Activated T-helper 2 cell treated with anti-CD3 and anti-CD28 coated beads, Interferon-gamma antibody, Interleukin-2, Interleukin-4, amounts not matched to agents 10 μg/mL and 5 μg/mL and 100 μg/mL, durations not matched to agents 14 hours and 24 hours and 36 hours (primary cell): ENCODE measurements at regions not wholly inside any gene's neighbourhood (a gene's known extent, or its start where the extent isn't known, plus 50 kb on each side); places are given as distances from the start of the nearest gene placed in this dataset.

ENCODE experiments used
- DNase-seq: peaks from one replicate; pipeline ENCODE4 v3.0.0; 2021; ENCODE audit warnings: low spot score
- H3K27ac Mint-ChIP-seq: one replicate; pipeline ENCODE4 v1.8.0; 2021; ENCODE audit warnings: mixed read lengths
- H3K27me3 Mint-ChIP-seq: one replicate; pipeline ENCODE4 v1.8.0; 2021; ENCODE audit warnings: low read depth, mixed read lengths
- H3K36me3 Mint-ChIP-seq: one replicate; pipeline ENCODE4 v1.8.0; 2021; ENCODE audit warnings: low read depth, mixed read lengths
- H3K4me1 Mint-ChIP-seq: one replicate; pipeline ENCODE4 v1.8.0; 2021; ENCODE audit warnings: low read depth, mixed read lengths
- H3K4me3 Mint-ChIP-seq: one replicate; pipeline ENCODE4 v1.8.0; 2021; ENCODE audit warnings: low read depth, mild to moderate bottlenecking, moderate library complexity, mixed read lengths
- H3K9me3 Mint-ChIP-seq: one replicate; pipeline ENCODE4 v1.8.0; 2021; ENCODE audit warnings: mixed read lengths
- intact Hi-C: fragments of 100-400 bp; cut with micrococcal nuclease; formaldehyde crosslinking; loops from one replicate; pipeline ENCODE4 v1.15.1; 2023

- intact Hi-C loops, result no loop called here
- H3K27me3 Mint-ChIP-seq, result no peaks in the 10 kb centered on the region
- H3K36me3 Mint-ChIP-seq, result no peaks in the 10 kb centered on the region
- H3K9me3 Mint-ChIP-seq, result no peaks in the 10 kb centered on the region
- no peaks in the 10 kb centered on the region for H3K4me1 Mint-ChIP-seq
- H3K27ac Mint-ChIP-seq, result no peak overlapping the region
- no peak overlapping the region for H3K4me3 Mint-ChIP-seq
- no peak for DNase-seq
Measured at GRCh38 chr22:49201046-49201970, 626.4 kb downstream of the BRD1 start.

DNA sequence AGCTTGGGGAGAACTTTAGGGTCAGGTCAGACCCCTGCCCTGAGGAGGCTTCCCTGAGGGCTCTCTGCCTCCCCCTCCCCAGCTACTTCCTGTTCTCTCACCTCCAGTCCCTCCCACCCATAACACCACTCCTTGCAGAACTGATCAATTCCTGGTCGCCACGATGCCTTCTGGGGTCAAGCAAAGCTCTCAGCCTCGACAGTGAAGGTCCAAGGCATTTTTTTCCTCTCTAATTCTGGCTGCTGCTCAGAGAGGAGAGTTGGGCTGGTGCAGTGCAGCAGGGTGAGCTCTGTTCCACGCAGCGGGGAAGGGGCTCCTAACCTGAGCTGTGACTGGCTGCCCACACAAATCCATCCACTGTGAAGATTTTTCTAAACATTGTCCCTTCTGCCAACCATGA is 628.4 kb downstream of the BRD1 start:
- DNase-seq, result no peak
- Mint-ChIP-seq H3K9me3 (no peaks in the 10 kb centered on the region), H3K4me3 (no peak overlapping the region), H3K27ac (no peak overlapping the region), H3K36me3 (no peaks in the 10 kb centered on the region), H3K27me3 (no peaks in the 10 kb centered on the region), H3K4me1 (no peaks in the 10 kb centered on the region)
- intact Hi-C loops, result no loop called here

DNA sequence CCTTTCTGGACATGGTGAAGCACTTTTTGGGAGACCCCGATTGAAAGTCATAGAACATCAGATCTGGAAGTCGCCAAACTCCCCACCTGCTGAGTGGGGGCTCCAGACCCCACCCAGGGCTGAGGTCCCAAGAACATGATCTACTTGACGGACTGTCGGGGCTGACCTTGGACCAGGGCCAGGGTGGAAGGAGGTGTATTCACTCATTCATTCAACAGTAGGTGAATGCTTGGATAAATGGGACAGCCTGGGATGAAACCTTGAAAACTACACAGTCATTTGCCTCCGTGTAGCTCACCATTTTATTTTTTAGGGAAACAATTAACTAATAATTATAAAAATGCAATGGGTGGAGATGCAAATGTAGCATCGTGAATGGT is 629.0 kb downstream of the BRD1 start:
- no peak overlapping the region for H3K27ac Mint-ChIP-seq
- no peak overlapping the region for H3K4me3 Mint-ChIP-seq
- no peaks in the 10 kb centered on the region for H3K9me3 Mint-ChIP-seq
- H3K4me1 Mint-ChIP-seq, result no peaks in the 10 kb centered on the region
- DNase-seq, result no peak
- H3K27me3 Mint-ChIP-seq, result no peaks in the 10 kb centered on the region
- no peaks in the 10 kb centered on the region for H3K36me3 Mint-ChIP-seq
- intact Hi-C loops, result no loop called here

DNA sequence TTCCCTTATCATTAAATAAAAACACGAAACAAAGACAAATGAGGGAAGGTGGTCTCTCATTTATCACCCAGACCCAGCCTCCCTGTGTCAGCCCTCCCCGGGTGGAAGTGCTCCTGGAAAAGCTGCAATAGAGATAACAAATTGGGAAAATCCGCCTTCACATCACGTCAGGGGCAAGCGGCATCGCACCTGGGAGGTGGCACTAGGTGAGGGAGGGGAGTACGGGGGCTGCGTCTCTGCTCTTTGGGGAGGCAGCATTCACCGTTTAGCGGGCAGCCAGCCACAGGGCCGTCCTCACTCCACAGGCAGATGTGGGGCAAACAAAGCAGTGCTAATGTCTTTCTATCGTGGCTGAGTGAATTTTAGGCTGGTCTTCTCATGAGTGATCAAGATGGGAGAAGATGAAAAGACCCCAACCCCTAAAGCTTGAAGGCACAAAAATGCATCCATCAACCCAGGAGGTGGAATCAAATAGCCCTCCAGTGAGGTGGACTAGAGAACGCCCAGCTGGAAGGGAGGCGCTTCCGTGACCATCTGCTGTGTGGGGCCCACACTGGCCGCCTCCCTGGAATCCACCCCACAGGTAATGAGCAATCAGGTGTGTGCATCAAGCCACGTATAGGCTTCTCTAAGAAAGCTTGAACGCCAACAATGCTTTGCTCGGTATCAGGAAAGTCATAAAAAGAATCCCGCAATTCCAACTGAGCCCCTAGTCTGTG is 629.5 kb downstream of the BRD1 start:
- no peaks in the 10 kb centered on the region for H3K4me1 Mint-ChIP-seq
- no peaks in the 10 kb centered on the region for H3K36me3 Mint-ChIP-seq
- H3K27me3 Mint-ChIP-seq, result no peaks in the 10 kb centered on the region
- H3K4me3 Mint-ChIP-seq, result no peak overlapping the region
- no peak for DNase-seq
- intact Hi-C loops, result no loop called here
- no peak overlapping the region for H3K27ac Mint-ChIP-seq
- H3K9me3 Mint-ChIP-seq, result no peaks in the 10 kb centered on the region

GRCh38 chr22:49197505-49197904 is 630.2 kb downstream of the BRD1 start:
- no peak overlapping the region for H3K4me3 Mint-ChIP-seq
- DNase-seq, result no peak
- no peaks in the 10 kb centered on the region for H3K36me3 Mint-ChIP-seq
- H3K27ac Mint-ChIP-seq, result no peak overlapping the region
- no peaks in the 10 kb centered on the region for H3K9me3 Mint-ChIP-seq
- intact Hi-C loops, result no loop called here
- H3K27me3 Mint-ChIP-seq, result no peaks in the 10 kb centered on the region
- H3K4me1 Mint-ChIP-seq, result no peaks in the 10 kb centered on the region

DNA sequence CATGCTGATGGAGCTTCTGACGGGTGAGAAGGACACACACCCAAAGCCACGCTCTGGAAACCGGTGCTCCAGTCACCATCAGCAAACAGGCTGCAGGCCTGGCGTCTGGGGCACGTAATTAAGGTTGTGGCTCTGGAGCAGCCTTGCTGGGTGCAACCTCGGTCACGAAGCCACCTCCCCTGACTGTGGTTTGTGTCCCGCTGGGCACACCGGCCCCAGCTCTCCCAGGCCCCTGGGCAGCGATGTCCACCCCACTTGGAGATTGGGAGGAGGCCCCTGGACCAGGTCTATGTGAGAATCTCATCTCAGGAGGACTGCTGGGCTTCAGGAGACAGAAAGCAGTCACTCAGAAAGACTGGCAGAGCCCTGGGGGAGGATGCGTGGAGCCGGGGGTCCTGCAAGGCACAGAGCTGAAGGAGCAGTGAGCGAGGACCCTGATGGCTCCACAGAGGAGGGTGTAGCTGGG is 631.6 kb downstream of the BRD1 start:
- no peak overlapping the region for H3K27ac Mint-ChIP-seq
- H3K27me3 Mint-ChIP-seq, result no peaks in the 10 kb centered on the region
- no peaks in the 10 kb centered on the region for H3K4me1 Mint-ChIP-seq

DNA sequence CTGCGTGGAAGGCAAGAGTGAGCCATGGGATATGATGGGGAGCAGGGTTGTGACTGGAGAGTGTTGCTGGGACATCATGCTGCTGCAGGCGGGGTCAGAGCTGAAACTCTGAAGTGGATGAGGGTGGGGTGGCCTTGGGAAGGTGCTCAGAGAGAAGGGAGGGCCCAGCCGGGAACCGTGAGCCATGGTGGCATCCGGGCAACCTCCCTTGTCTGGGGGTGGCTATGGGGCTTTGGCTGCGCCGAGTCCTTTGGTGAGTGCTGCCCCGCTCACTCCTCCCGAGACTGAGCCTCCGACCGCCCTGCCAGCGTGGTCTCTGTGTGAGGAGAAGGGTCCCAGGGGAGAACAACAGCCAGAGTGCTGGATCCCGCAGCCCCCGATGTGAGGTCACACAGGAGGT is 632.0 kb downstream of the BRD1 start:
- no peak for DNase-seq
- H3K36me3 Mint-ChIP-seq, result no peaks in the 10 kb centered on the region
- H3K4me1 Mint-ChIP-seq, result no peaks in the 10 kb centered on the region
- intact Hi-C loops, result no loop called here
- no peak overlapping the region for H3K4me3 Mint-ChIP-seq
- no peaks in the 10 kb centered on the region for H3K27me3 Mint-ChIP-seq
- no peak overlapping the region for H3K27ac Mint-ChIP-seq
- H3K9me3 Mint-ChIP-seq, result no peaks in the 10 kb centered on the region

More for the DNA sequence above, 631.6 kb downstream of the BRD1 start:
- no peak overlapping the region for H3K4me3 Mint-ChIP-seq
- no peaks in the 10 kb centered on the region for H3K9me3 Mint-ChIP-seq
- H3K36me3 Mint-ChIP-seq, result no peaks in the 10 kb centered on the region
- DNase-seq, result no peak
- intact Hi-C loops, result no loop called here

- no peak overlapping the region for H3K27ac Mint-ChIP-seq
- intact Hi-C loops, result no loop called here
- H3K9me3 Mint-ChIP-seq, result no peaks in the 10 kb centered on the region
- no peak for DNase-seq
- no peaks in the 10 kb centered on the region for H3K36me3 Mint-ChIP-seq
- no peaks in the 10 kb centered on the region for H3K4me1 Mint-ChIP-seq
- H3K27me3 Mint-ChIP-seq, result no peaks in the 10 kb centered on the region
- H3K4me3 Mint-ChIP-seq, result no peak overlapping the region
Measured at GRCh38 chr22:49193901-49194465, 633.7 kb downstream of the BRD1 start.

DNA sequence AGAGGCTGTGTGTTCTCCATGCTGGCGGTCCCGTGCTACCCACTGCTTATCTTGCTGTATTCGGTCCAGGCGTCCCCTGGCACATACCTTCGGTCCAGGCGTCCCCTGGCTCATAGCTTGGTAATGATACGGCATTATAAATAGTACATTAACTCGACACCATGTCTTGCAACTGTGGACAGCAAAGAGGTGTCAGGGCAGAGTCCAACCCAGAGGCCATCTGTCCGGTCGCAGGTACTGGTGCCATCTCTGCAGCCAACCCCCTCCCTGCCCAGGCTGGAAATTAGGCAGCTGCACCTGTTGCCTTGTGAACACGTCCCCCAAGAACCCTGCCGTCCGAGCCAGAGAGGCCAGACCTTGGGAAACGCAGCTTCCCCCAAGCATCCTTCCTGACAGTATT is 634.3 kb downstream of the BRD1 start:
- DNase-seq, result no peak
- Mint-ChIP-seq H3K9me3 (no peaks in the 10 kb centered on the region), H3K36me3 (no peaks in the 10 kb centered on the region), H3K4me3 (no peak overlapping the region), H3K4me1 (no peaks in the 10 kb centered on the region), H3K27me3 (no peaks in the 10 kb centered on the region), H3K27ac (no peak overlapping the region)
- intact Hi-C loops, result no loop called here

GRCh38 chr22:49192857-49193250 is 634.8 kb downstream of the BRD1 start:
- no peaks in the 10 kb centered on the region for H3K36me3 Mint-ChIP-seq
- no peaks in the 10 kb centered on the region for H3K4me1 Mint-ChIP-seq
- H3K27ac Mint-ChIP-seq, result no peak overlapping the region
- no peaks in the 10 kb centered on the region for H3K27me3 Mint-ChIP-seq
- intact Hi-C loops, result no loop called here
- H3K9me3 Mint-ChIP-seq, result no peaks in the 10 kb centered on the region
- no peak overlapping the region for H3K4me3 Mint-ChIP-seq
- no peak for DNase-seq

- Mint-ChIP-seq H3K4me1 (no peaks in the 10 kb centered on the region), H3K4me3 (no peak overlapping the region), H3K9me3 (no peaks in the 10 kb centered on the region), H3K27ac (no peak overlapping the region), H3K27me3 (no peaks in the 10 kb centered on the region), H3K36me3 (no peaks in the 10 kb centered on the region)
- intact Hi-C loops, result no loop called here
- no peak for DNase-seq
Measured at GRCh38 chr22:49192180-49192856, 635.4 kb downstream of the BRD1 start.

GRCh38 chr22:49191506-49191980 is 636.1 kb downstream of the BRD1 start:
- Mint-ChIP-seq H3K9me3 (no peaks in the 10 kb centered on the region), H3K4me1 (no peaks in the 10 kb centered on the region), H3K27me3 (no peaks in the 10 kb centered on the region), H3K4me3 (no peak overlapping the region), H3K27ac (no peak overlapping the region), H3K36me3 (no peaks in the 10 kb centered on the region)
- intact Hi-C loops, result no loop called here
- no peak for DNase-seq
